Endothelial cell of umbilical vein (primary cell): ENCODE measurements at regions not wholly inside any gene's neighbourhood (a gene's known extent, or its start where the extent isn't known, plus 50 kb on each side); places are given as distances from the start of the nearest gene placed in this dataset.

Experiments
- BruUV-seq: library from RNA; stranded (reverse); fragments of 400-500 nt; replicated peaks from 2 replicates; lab custom pipeline; 2021; lab: Mats Ljungman, UMichigan
- CTCF ChIA-PET: fragments of 300-600, 350-600 bp; sonication (Branson Sonifier 250); formaldehyde crosslinking; loops from one replicate; lab custom pipeline; 2021; ENCODE audit warnings: antibody characterized with exemption, inconsistent platforms; lab: Charles Lee
- POLR2A ChIA-PET: fragments of 300-600, 350-600 bp; sonication (Branson Sonifier 250); formaldehyde crosslinking; loops from one replicate; lab custom pipeline; 2021; ENCODE audit warnings: antibody characterized with exemption, inconsistent platforms; lab: Charles Lee
- DNase-seq: peaks from one replicate; pipeline ENCODE4 v3.0.0-alpha.2; 2011; ENCODE audit warnings: low read depth, low spot score
- FAIRE-seq: peaks from 2 replicates; lab custom pipeline; 2011; peaks lifted over from hg19 to GRCh38; lab: Jason Lieb, UNC
- H2AFZ ChIP-seq: 2 replicates; pipeline ENCODE4 v1.6.0; 2012; ENCODE audit warnings: low read depth, low read length, control low read depth, inconsistent platforms
- H3K27ac ChIP-seq: 2 replicates; pipeline ENCODE4 v1.5.1; 2011; ENCODE audit warnings: low read depth, mild to moderate bottlenecking, control low read depth, low read length, moderate library complexity; ENCODE audit not compliant: insufficient read depth
- H3K27me3 ChIP-seq, 2 experiments: 2 replicates each; pipeline versions ENCODE4 v1.6.0 to v1.6.1; 2011; ENCODE audit warnings: low read length in 2 of 2, mixed read lengths in 1 of 2; ENCODE audit not compliant: control insufficient read depth in 2 of 2, insufficient read depth in 2 of 2
- H3K36me3 ChIP-seq, 2 experiments: 2 replicates in 1 of 2; 3 replicates in 1 of 2; pipeline ENCODE4 v1.5.1; 2011; ENCODE audit warnings: low read length in 2 of 2, mild to moderate bottlenecking in 1 of 2, moderate library complexity in 1 of 2; ENCODE audit not compliant: control insufficient read depth in 2 of 2, insufficient read depth in 2 of 2; ENCODE audit errors: extremely low read depth in 1 of 2
- H3K4me1 ChIP-seq: 3 replicates; pipeline ENCODE4 v1.5.1; 2011; ENCODE audit warnings: mild to moderate bottlenecking, low read length; ENCODE audit not compliant: control insufficient read depth, insufficient read depth; ENCODE audit errors: extremely low read depth
- H3K4me2 ChIP-seq: 2 replicates; pipeline ENCODE4 v1.6.1; 2011; ENCODE audit warnings: low read length, control low read depth, mixed read lengths; ENCODE audit not compliant: insufficient read depth
- H3K4me3 ChIP-seq, 3 experiments: fragments of 200-600 bp in 1 of 3; sonication (generic), shearing (Covaris generic) in 1 of 3; replicated peaks in 1 of 3; 2 replicates each; pipeline ENCODE4 v1.5.1; 2011 to 2016; ENCODE audit warnings: control low read depth in 3 of 3, low read length in 3 of 3, mild to moderate bottlenecking in 2 of 3, inconsistent platforms in 1 of 3, low read depth in 1 of 3, moderate library complexity in 1 of 3; ENCODE audit not compliant: insufficient read depth in 1 of 3
- H3K79me2 ChIP-seq: 2 replicates; pipeline ENCODE4 v1.6.0; 2012; ENCODE audit warnings: low read length, inconsistent platforms; ENCODE audit not compliant: control insufficient read depth, insufficient read depth
- H3K9ac ChIP-seq: replicated peaks from 2 replicates; pipeline ENCODE3; 2011; ENCODE audit warnings: low read length, control low read depth; ENCODE audit not compliant: insufficient read depth; ENCODE audit errors: extremely low read depth
- H3K9me1 ChIP-seq: replicated peaks from 3 replicates; pipeline ENCODE4 v1.6.0; 2011; ENCODE audit warnings: mild to moderate bottlenecking, low read length; ENCODE audit not compliant: control insufficient read depth, insufficient read depth; ENCODE audit errors: extremely low read depth
- H3K9me3 ChIP-seq: replicated peaks from 2 replicates; pipeline ENCODE4 v1.5.1; 2012; ENCODE audit warnings: low read length, inconsistent platforms; ENCODE audit not compliant: control insufficient read depth, insufficient read depth
- H4K20me1 ChIP-seq: replicated peaks from 2 replicates; pipeline ENCODE3; 2011; ENCODE audit warnings: mild to moderate bottlenecking, low read length; ENCODE audit not compliant: control insufficient read depth, insufficient read depth; ENCODE audit errors: extremely low read depth
- CTCF ChIP-seq, 2 donors: IDR thresholded peaks; 1 replicate in 1 of 2; 2 replicates in 1 of 2; pipeline ENCODE4 v1.5.1; 2011; ENCODE audit warnings: low read length in 2 of 2, mild to moderate bottlenecking in 2 of 2, moderate library complexity in 2 of 2, control low read depth in 1 of 2, inconsistent platforms in 1 of 2, low read depth in 1 of 2; ENCODE audit not compliant: insufficient read depth in 1 of 2; ENCODE audit errors: extremely low read depth in 1 of 2
- EZH2 ChIP-seq: IDR thresholded peaks from 2 replicates; pipeline ENCODE4 v1.6.1; 2012; ENCODE audit warnings: borderline replicate concordance, low read depth, mild to moderate bottlenecking, moderate library complexity, low read length, inconsistent platforms; ENCODE audit not compliant: severe bottlenecking
- FOS ChIP-seq: IDR thresholded peaks from 2 replicates; pipeline ENCODE4 v1.6.1; 2011; ENCODE audit warnings: mild to moderate bottlenecking, low read length, moderate library complexity, borderline replicate concordance; ENCODE audit not compliant: insufficient read depth
- GATA2 ChIP-seq: IDR thresholded peaks from 2 replicates; pipeline ENCODE4 v1.7.0; 2011; ENCODE audit warnings: low read depth, mild to moderate bottlenecking, moderate library complexity, mixed read lengths, low read length; ENCODE audit not compliant: insufficient read length, insufficient read depth
- JUN ChIP-seq: IDR thresholded peaks from 2 replicates; pipeline ENCODE4 v1.6.1; 2011; ENCODE audit warnings: borderline replicate concordance, low read depth; ENCODE audit not compliant: insufficient read length, insufficient read depth
- MAX ChIP-seq: IDR thresholded peaks from 2 replicates; pipeline ENCODE4 v1.6.1; 2011; ENCODE audit not compliant: insufficient read depth, insufficient read length
- MYC ChIP-seq: IDR thresholded peaks from one replicate; pipeline ENCODE4 v1.6.1; 2011; ENCODE audit warnings: mild to moderate bottlenecking, low read depth, low read length
- POLR2A ChIP-seq: IDR thresholded peaks from 2 replicates; pipeline ENCODE4 v1.6.1; 2012; ENCODE audit warnings: low read depth, mild to moderate bottlenecking, control low read depth, low read length
- POLR2AphosphoS5 ChIP-seq: IDR thresholded peaks from 2 replicates; pipeline ENCODE4 v1.6.1; 2012; ENCODE audit warnings: low read depth, mild to moderate bottlenecking, control low read depth, low read length, moderate library complexity; ENCODE audit not compliant: insufficient read depth
- dilution Hi-C: fragments of 300-500 bp; cut with MboI; formaldehyde crosslinking; loops from one replicate; pipeline ENCODE4 v1.15.0; 2019; ENCODE audit warnings: low sequenced_read_pairs; ENCODE audit not compliant: extremely low pct_ligation_motif_present
- intact Hi-C: fragments of 100-400 bp; cut with micrococcal nuclease; formaldehyde crosslinking; loops from one replicate; pipeline ENCODE4 v1.10.0; 2022

- intact Hi-C loops: no loop called here
- Histone ChIP-seq H3K27ac (no peak overlapping the region), H3K36me3 (no peaks in the 10 kb centered on the region), H3K4me3 (no peak overlapping the region), H3K4me2 (no peak overlapping the region), H3K9me3 (peaks cover 1% of the 10 kb centered on the region), H4K20me1 (no peaks in the 10 kb centered on the region), H2AFZ (no peak overlapping the region), H3K27me3 (no peaks in the 10 kb centered on the region), H3K4me1 (no peaks in the 10 kb centered on the region), H3K9ac (no peak overlapping the region), H3K79me2 (no peaks in the 10 kb centered on the region), H3K9me1 (no peaks in the 10 kb centered on the region)
- no TSS peak for BruUV-seq
- DNase-seq: no peak
- ChIA-PET POLR2A (no interaction called here), CTCF (no interaction called here)
- FAIRE-seq: no peak
- TF ChIP-seq MAX: no peak
- no peak for TF ChIP-seq FOS
- no peak for TF ChIP-seq EZH2
- TF ChIP-seq JUN: no peak
- no peak for TF ChIP-seq POLR2A
- TF ChIP-seq POLR2AphosphoS5: no peak
- TF ChIP-seq MYC: no peak
- no peak for TF ChIP-seq CTCF (IDR thresholded peaks at IDR 0.05; ENCODE audit: extremely low read depth in 1 of 2, insufficient read depth in 1 of 2, low read depth in 1 of 2, low read length in 2 of 2)
- no peak for TF ChIP-seq GATA2
- dilution Hi-C loops: no loop called here
Observed at GRCh38 chr1:216894494-216894893, 171.3 kb upstream of the ESRRG start.
